Nephron progenitor cell (in vitro differentiated cells): ENCODE measurements at regions not wholly inside any gene's neighbourhood (a gene's known extent, or its start where the extent isn't known, plus 50 kb on each side); places are given as distances from the start of the nearest gene placed in this dataset.

Experiments used
- DNase-seq: peaks from one replicate; pipeline ENCODE4 v3.0.0; 2021
- H3K27ac Mint-ChIP-seq: 2 replicates; pipeline ENCODE4 v1.8.0; 2021; ENCODE audit warnings: mild to moderate bottlenecking, moderate library complexity, mixed read lengths
- H3K27me3 Mint-ChIP-seq: 2 replicates; pipeline ENCODE4 v1.8.0; 2021; ENCODE audit warnings: mild to moderate bottlenecking, low read depth, mixed read lengths; ENCODE audit not compliant: poor library complexity
- H3K36me3 Mint-ChIP-seq: 2 replicates; pipeline ENCODE4 v1.8.0; 2021; ENCODE audit warnings: low read depth, mixed read lengths
- H3K4me1 Mint-ChIP-seq: 2 replicates; pipeline ENCODE4 v1.8.0; 2021; ENCODE audit warnings: mixed read lengths
- H3K4me3 Mint-ChIP-seq: 2 replicates; pipeline ENCODE4 v1.8.0; 2021; ENCODE audit warnings: mild to moderate bottlenecking, moderate library complexity, mixed read lengths
- H3K9me3 Mint-ChIP-seq: 2 replicates; pipeline ENCODE4 v1.8.0; 2021; ENCODE audit warnings: mild to moderate bottlenecking, moderate library complexity, mixed read lengths
- TF ChIP-seq, protein P1 (sequence below): fragments of 200-600 bp; sonication (generic); IDR thresholded peaks from 2 replicates; pipeline ENCODE4 v1.5.0; 2021; ENCODE audit warnings: antibody characterized with exemption

- peaks cover 31% of the 10 kb centered on the region for H3K9me3 Mint-ChIP-seq
- no peak overlapping the region for H3K4me3 Mint-ChIP-seq
- H3K36me3 Mint-ChIP-seq, result no peaks in the 10 kb centered on the region
- H3K27me3 Mint-ChIP-seq, result no peaks in the 10 kb centered on the region
- no peak for DNase-seq
- TF ChIP-seq, protein P1, sequence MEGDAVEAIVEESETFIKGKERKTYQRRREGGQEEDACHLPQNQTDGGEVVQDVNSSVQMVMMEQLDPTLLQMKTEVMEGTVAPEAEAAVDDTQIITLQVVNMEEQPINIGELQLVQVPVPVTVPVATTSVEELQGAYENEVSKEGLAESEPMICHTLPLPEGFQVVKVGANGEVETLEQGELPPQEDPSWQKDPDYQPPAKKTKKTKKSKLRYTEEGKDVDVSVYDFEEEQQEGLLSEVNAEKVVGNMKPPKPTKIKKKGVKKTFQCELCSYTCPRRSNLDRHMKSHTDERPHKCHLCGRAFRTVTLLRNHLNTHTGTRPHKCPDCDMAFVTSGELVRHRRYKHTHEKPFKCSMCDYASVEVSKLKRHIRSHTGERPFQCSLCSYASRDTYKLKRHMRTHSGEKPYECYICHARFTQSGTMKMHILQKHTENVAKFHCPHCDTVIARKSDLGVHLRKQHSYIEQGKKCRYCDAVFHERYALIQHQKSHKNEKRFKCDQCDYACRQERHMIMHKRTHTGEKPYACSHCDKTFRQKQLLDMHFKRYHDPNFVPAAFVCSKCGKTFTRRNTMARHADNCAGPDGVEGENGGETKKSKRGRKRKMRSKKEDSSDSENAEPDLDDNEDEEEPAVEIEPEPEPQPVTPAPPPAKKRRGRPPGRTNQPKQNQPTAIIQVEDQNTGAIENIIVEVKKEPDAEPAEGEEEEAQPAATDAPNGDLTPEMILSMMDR, result no peak
- no peaks in the 10 kb centered on the region for H3K4me1 Mint-ChIP-seq
- H3K27ac Mint-ChIP-seq, result no peak overlapping the region
These were observed 150.3 kb downstream of the AHR start for GRCh38 chr7:17448479-17449423.

- TF ChIP-seq, protein P1, result no peak
- H3K4me3 Mint-ChIP-seq, result no peak overlapping the region
- H3K9me3 Mint-ChIP-seq, result peaks cover 22% of the 10 kb centered on the region
- no peaks in the 10 kb centered on the region for H3K4me1 Mint-ChIP-seq
- no peaks in the 10 kb centered on the region for H3K36me3 Mint-ChIP-seq
- no peak for DNase-seq
- H3K27me3 Mint-ChIP-seq, result peaks cover 3% of the 10 kb centered on the region
- H3K27ac Mint-ChIP-seq, result no peak overlapping the region
These were observed 158.1 kb downstream of the AHR start for GRCh38 chr7:17456541-17456940.

- Mint-ChIP-seq H3K4me3 (no peak overlapping the region), H3K4me1 (no peaks in the 10 kb centered on the region), H3K36me3 (no peaks in the 10 kb centered on the region), H3K9me3 (peaks cover 22% of the 10 kb centered on the region), H3K27me3 (peaks cover 3% of the 10 kb centered on the region), H3K27ac (no peak overlapping the region)
- DNase-seq, result no peak
- TF ChIP-seq, protein P1, result no peak
These were observed 161.5 kb downstream of the AHR start for GRCh38 chr7:17460001-17460400.

GRCh38 chr7:17460665-17461064, 162.2 kb downstream of the AHR start:
- TF ChIP-seq, protein P1, result no peak
- Mint-ChIP-seq H3K9me3 (peaks cover 22% of the 10 kb centered on the region), H3K4me3 (no peak overlapping the region), H3K4me1 (no peaks in the 10 kb centered on the region), H3K27me3 (peaks cover 3% of the 10 kb centered on the region), H3K36me3 (no peaks in the 10 kb centered on the region), H3K27ac (no peak overlapping the region)
- DNase-seq, result no peak

GRCh38 chr7:17462131-17462631, 163.7 kb downstream of the AHR start:
- TF ChIP-seq, protein P1, result no peak
- H3K27me3 Mint-ChIP-seq, result peaks cover 8% of the 10 kb centered on the region
- no peaks in the 10 kb centered on the region for H3K36me3 Mint-ChIP-seq
- H3K27ac Mint-ChIP-seq, result no peak overlapping the region
- no peaks in the 10 kb centered on the region for H3K4me1 Mint-ChIP-seq
- DNase-seq, result no peak
- H3K4me3 Mint-ChIP-seq, result no peak overlapping the region
- peaks cover 22% of the 10 kb centered on the region for H3K9me3 Mint-ChIP-seq
